Parathyroid adenoma (tissue), 2 donors: ENCODE measurements at regions not wholly inside any gene's neighbourhood (a gene's known extent, or its start where the extent isn't known, plus 50 kb on each side); places are given as distances from the start of the nearest gene placed in this dataset.
"Not testable (repeated sequence)": the region's sequence is repeated elsewhere in the genome, so short reads cannot be mapped to it uniquely, and the experiment has no call there.

ENCODE experiments used
- H2AFZ ChIP-seq: fragments of 300-600 bp; sonication (generic); one replicate; pipeline ENCODE4 v1.7.0; 2017; ENCODE audit warnings: antibody characterized with exemption, mild to moderate bottlenecking
- H3K27ac ChIP-seq: fragments of 300-600 bp; sonication (generic); one replicate; pipeline ENCODE4 v1.7.0; 2017
- H3K27me3 ChIP-seq: fragments of 300-600 bp; sonication (generic); one replicate; pipeline ENCODE4 v1.7.0; 2017; ENCODE audit warnings: low read length; ENCODE audit not compliant: control insufficient read depth, insufficient read depth
- H3K36me3 ChIP-seq: fragments of 300-600 bp; sonication (generic); one replicate; pipeline ENCODE4 v1.7.0; 2017; ENCODE audit warnings: low read length; ENCODE audit not compliant: control insufficient read depth, insufficient read depth
- H3K4me1 ChIP-seq: fragments of 300-600 bp; sonication (generic); one replicate; pipeline ENCODE4 v1.7.0; 2017; ENCODE audit warnings: control low read depth
- H3K4me2 ChIP-seq: fragments of 300-600 bp; sonication (generic); one replicate; pipeline ENCODE4 v1.7.0; 2017; ENCODE audit warnings: low read length
- H3K4me3 ChIP-seq: fragments of 300-600 bp; sonication (generic); one replicate; pipeline ENCODE4 v1.7.0; 2017; ENCODE audit warnings: low read depth, low read length
- H3K79me2 ChIP-seq: fragments of 300-600 bp; sonication (generic); one replicate; pipeline ENCODE4 v1.7.0; 2017; ENCODE audit warnings: control low read depth
- H3K9ac ChIP-seq: fragments of 300-600 bp; sonication (generic); one replicate; pipeline ENCODE4 v1.7.0; 2017; ENCODE audit warnings: mild to moderate bottlenecking
- H3K9me3 ChIP-seq: fragments of 300-600 bp; sonication (generic); one replicate; pipeline ENCODE4 v1.7.0; 2017; ENCODE audit warnings: low read length; ENCODE audit not compliant: control insufficient read depth
- TF ChIP-seq, protein P1 (sequence below): fragments of 300-600 bp; sonication (generic); IDR thresholded peaks from one replicate; pipeline ENCODE4 v1.7.0; 2017; ENCODE audit warnings: antibody characterized with exemption, mild to moderate bottlenecking
- donor health status: primary hyperparathyroidism.

- no peaks in the 10 kb centered on the region for H3K9me3 ChIP-seq
- no peaks in the 10 kb centered on the region for H3K79me2 ChIP-seq
- H3K4me1 ChIP-seq: no peaks in the 10 kb centered on the region
- no peak overlapping the region for H3K9ac ChIP-seq
- TF ChIP-seq, protein P1, sequence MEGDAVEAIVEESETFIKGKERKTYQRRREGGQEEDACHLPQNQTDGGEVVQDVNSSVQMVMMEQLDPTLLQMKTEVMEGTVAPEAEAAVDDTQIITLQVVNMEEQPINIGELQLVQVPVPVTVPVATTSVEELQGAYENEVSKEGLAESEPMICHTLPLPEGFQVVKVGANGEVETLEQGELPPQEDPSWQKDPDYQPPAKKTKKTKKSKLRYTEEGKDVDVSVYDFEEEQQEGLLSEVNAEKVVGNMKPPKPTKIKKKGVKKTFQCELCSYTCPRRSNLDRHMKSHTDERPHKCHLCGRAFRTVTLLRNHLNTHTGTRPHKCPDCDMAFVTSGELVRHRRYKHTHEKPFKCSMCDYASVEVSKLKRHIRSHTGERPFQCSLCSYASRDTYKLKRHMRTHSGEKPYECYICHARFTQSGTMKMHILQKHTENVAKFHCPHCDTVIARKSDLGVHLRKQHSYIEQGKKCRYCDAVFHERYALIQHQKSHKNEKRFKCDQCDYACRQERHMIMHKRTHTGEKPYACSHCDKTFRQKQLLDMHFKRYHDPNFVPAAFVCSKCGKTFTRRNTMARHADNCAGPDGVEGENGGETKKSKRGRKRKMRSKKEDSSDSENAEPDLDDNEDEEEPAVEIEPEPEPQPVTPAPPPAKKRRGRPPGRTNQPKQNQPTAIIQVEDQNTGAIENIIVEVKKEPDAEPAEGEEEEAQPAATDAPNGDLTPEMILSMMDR: no peak
- no peaks in the 10 kb centered on the region for H3K36me3 ChIP-seq
- no peaks in the 10 kb centered on the region for H3K27me3 ChIP-seq
- H3K27ac ChIP-seq: no peak overlapping the region
- no peak overlapping the region for H2AFZ ChIP-seq
- no peak overlapping the region for H3K4me2 ChIP-seq
- H3K4me3 ChIP-seq: no peak overlapping the region
Measured at GRCh38 chr2:228774548-228774947, 496.5 kb downstream of the PID1 start.

GRCh38 chr2:228771774-228772173, 499.3 kb downstream of the PID1 start:
- H3K27ac ChIP-seq: no peak overlapping the region

DNA sequence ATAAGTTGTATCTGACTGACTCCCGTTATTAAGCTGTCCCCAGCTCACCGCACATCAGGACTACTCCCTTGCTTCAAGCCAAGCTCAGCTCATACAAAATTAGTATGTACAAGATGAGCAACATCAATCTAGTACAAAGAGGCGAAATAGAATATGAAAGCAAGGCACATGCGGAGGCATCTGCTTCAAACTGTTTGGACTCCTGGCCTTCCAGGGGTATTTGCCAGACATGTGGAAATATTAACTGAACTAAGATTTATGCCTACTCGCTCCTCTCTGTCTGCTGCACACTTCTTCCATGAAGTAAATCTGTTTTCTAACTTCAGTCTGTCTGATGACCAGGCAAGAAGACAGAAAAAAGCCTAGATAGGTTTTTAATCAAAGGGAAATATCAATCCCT, 499.8 kb downstream of the PID1 start:
- H3K9ac ChIP-seq: no peak overlapping the region
- H3K4me2 ChIP-seq: no peak overlapping the region
- H3K79me2 ChIP-seq: no peaks in the 10 kb centered on the region
- H2AFZ ChIP-seq: no peak overlapping the region
- TF ChIP-seq, protein P1: no peak
- H3K4me1 ChIP-seq: no peaks in the 10 kb centered on the region
- no peak overlapping the region for H3K4me3 ChIP-seq
- no peaks in the 10 kb centered on the region for H3K27me3 ChIP-seq
- no peaks in the 10 kb centered on the region for H3K36me3 ChIP-seq
- no peaks in the 10 kb centered on the region for H3K9me3 ChIP-seq
- H3K27ac ChIP-seq: no peak overlapping the region

More at GRCh38 chr2:228771774-228772173, 499.3 kb downstream of the PID1 start:
- H3K79me2 ChIP-seq: no peaks in the 10 kb centered on the region
- H3K4me1 ChIP-seq: no peaks in the 10 kb centered on the region
- H3K36me3 ChIP-seq: no peaks in the 10 kb centered on the region
- H3K4me2 ChIP-seq: no peak overlapping the region
- no peak overlapping the region for H3K4me3 ChIP-seq
- H2AFZ ChIP-seq: no peak overlapping the region
- H3K9ac ChIP-seq: no peak overlapping the region
- H3K9me3 ChIP-seq: no peaks in the 10 kb centered on the region
- TF ChIP-seq, protein P1: no peak
- H3K27me3 ChIP-seq: no peaks in the 10 kb centered on the region

DNA sequence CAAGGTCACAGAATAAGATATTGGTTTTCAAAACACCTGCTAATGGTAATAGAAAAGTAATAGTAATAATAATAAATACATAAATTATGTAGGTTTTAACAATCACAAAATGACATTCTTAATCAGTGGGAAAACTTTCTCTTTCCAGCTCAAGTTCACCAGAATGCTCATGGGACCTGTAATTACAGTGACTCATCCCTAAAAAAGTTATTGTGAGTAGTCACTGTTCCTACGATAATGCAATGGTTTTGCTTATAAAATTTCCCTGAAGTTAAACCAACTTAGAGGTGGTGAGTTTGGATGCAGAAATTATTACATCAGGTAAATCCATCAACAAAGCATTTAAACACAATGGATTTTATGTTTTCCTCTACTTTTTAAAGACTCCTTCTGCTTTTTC, 502.3 kb downstream of the PID1 start:
- H3K9ac ChIP-seq: no peak overlapping the region
- no peaks in the 10 kb centered on the region for H3K4me1 ChIP-seq
- H3K36me3 ChIP-seq: no peaks in the 10 kb centered on the region
- H3K4me3 ChIP-seq: no peak overlapping the region
- no peak overlapping the region for H3K4me2 ChIP-seq
- no peak overlapping the region for H2AFZ ChIP-seq
- no peaks in the 10 kb centered on the region for H3K79me2 ChIP-seq
- TF ChIP-seq, protein P1: no peak
- no peak overlapping the region for H3K27ac ChIP-seq
- no peaks in the 10 kb centered on the region for H3K9me3 ChIP-seq
- H3K27me3 ChIP-seq: no peaks in the 10 kb centered on the region

DNA sequence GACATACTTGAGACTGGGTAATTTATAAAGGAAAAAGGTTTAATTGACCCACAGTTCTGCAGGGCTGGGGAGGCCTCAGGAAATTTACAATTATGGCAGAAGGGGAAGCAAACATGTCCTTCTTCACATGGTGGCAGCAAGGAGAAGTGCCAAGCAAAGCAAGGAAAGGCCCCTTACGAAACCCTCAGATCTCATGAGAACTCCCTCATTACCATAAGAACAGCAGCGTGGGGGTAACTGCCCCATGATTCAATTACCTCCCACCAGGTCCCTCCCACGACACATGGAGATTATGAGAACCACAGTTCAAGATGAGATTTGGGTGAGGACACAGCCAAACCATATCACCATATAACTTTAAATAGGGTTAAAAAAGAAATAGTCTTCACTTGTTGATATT, 502.9 kb downstream of the PID1 start:
- H3K4me2 ChIP-seq, H3K4me1 ChIP-seq, H3K27me3 ChIP-seq, H3K27ac ChIP-seq, H3K4me3 ChIP-seq, H3K79me2 ChIP-seq, H3K36me3 ChIP-seq, H3K9ac ChIP-seq, H2AFZ ChIP-seq, H3K9me3 ChIP-seq: not testable (repeated sequence)
